ENCODE measurements at regions not wholly inside any gene's neighbourhood (a gene's known extent, or its start where the extent isn't known, plus 50 kb on each side); places are given as distances from the start of the nearest gene placed in this dataset.
A peak's percentile ranks its signal among the peaks of the same experiment; 100 is the strongest.

- intact Hi-C loops (cut with micrococcal nuclease), result no loop called here
- H3K4me3 ChIP-seq, result no peak overlapping the region
- no peaks in the 10 kb centered on the region for H3K27me3 ChIP-seq (ENCODE audit: low read depth)
- no peak for DNase-seq
- no peaks in the 10 kb centered on the region for H3K9me3 ChIP-seq (replicated peaks)
- H3K36me3 ChIP-seq, result no peaks in the 10 kb centered on the region
- H3K27ac ChIP-seq (replicated peaks), result no peak overlapping the region
- H3K4me1 ChIP-seq, result peaks cover 20% of the 10 kb centered on the region
- no peak for TF ChIP-seq CTCF (IDR thresholded peaks at IDR 0.05; ENCODE audit: borderline replicate concordance)
These were observed 131.4 kb downstream of the TMCO5A start for GRCh38 chr15:38065721-38066345.

DNA sequence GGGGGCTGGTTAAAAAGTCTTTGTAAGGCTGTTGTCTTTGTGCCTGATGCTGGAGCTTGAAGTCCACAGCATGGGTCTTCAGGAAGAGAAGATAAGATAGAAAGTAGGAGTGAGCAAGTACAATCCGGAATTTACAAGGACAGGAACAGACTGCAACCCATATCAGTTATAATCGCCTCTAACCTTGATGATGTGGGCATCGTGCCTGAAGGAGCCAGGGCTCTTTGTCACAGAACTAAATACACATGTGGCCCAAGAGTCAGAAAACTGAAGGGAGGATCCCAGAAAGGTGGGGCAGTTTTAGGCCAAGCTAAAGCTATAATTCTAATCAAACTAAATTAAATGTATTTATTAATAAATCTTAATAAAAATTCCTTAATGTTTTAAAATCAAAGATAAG is 132.2 kb downstream of the TMCO5A start:
- no peaks in the 10 kb centered on the region for H3K9me3 ChIP-seq (replicated peaks)
- no peak overlapping the region for H3K4me3 ChIP-seq
- DNase-seq, result no peak
- no peaks in the 10 kb centered on the region for H3K36me3 ChIP-seq
- no peak overlapping the region for H3K27ac ChIP-seq (replicated peaks)
- TF ChIP-seq CTCF (IDR thresholded peaks at IDR 0.05; ENCODE audit: borderline replicate concordance), result no peak
- no peaks in the 10 kb centered on the region for H3K27me3 ChIP-seq (ENCODE audit: low read depth)
- H3K4me1 ChIP-seq, result peaks cover 24% of the 10 kb centered on the region
- intact Hi-C loops (cut with micrococcal nuclease), result no loop called here

DNA sequence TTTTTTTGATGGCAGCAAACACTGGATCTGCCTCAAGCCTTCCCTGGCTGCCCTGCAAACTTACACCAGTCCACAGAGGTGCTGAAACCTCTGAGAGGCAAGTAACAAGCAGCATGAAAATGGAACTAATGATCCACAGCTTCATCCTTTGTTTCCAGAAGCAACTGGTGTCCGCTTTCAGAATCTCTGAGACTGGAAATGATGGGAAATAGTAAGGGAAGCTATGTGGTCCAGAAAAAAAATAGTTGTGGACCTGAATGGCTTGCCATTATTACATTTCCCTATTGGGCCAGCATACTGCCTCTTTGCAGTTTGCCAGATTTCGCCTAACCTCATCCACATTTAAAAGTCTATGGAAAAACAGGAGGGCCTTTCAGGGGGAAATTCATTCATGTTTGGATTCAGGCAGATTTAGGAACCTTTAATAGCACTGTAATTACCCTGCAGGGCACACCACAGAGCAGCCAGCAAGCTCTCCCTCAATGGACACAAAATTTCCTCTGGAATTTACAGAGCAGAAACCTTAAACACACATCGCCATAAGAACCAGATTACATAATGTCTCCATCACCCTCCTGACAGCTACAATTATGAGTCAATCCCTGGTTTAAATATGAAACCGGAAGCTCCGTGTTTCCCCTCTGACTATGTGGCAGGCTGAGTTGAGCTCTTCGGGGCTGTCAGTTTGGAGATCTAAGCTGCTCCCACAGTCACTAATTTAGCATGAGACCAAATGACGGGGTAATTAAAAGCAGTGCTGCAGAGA is 134.4 kb downstream of the TMCO5A start:
- intact Hi-C loops (cut with micrococcal nuclease), result no loop called here
- H3K9me3 ChIP-seq (replicated peaks), result no peaks in the 10 kb centered on the region
- no peaks in the 10 kb centered on the region for H3K27me3 ChIP-seq (ENCODE audit: low read depth)
- peak overlapping the region; percentile 76 for H3K27ac ChIP-seq (replicated peaks)
- DNase-seq, result no peak
- H3K4me1 ChIP-seq, result peaks cover 46% of the 10 kb centered on the region
- H3K36me3 ChIP-seq, result no peaks in the 10 kb centered on the region
- H3K4me3 ChIP-seq, result peak overlapping the region; percentile 44
- no peak for TF ChIP-seq CTCF (IDR thresholded peaks at IDR 0.05; ENCODE audit: borderline replicate concordance)

- peak overlapping the region; percentile 44 for H3K4me3 ChIP-seq
- no peaks in the 10 kb centered on the region for H3K27me3 ChIP-seq (ENCODE audit: low read depth)
- no peak for TF ChIP-seq CTCF (IDR thresholded peaks at IDR 0.05; ENCODE audit: borderline replicate concordance)
- no peak for DNase-seq
- H3K36me3 ChIP-seq, result no peaks in the 10 kb centered on the region
- H3K4me1 ChIP-seq, result peaks cover 49% of the 10 kb centered on the region
- peak overlapping the region; percentile 76 for H3K27ac ChIP-seq (replicated peaks)
- intact Hi-C loops (cut with micrococcal nuclease), result no loop called here
- no peaks in the 10 kb centered on the region for H3K9me3 ChIP-seq (replicated peaks)
These were observed 135.1 kb downstream of the TMCO5A start for GRCh38 chr15:38069511-38070011.

GRCh38 chr15:38070778-38071177 is 136.3 kb downstream of the TMCO5A start:
- Histone ChIP-seq H3K36me3 (no peaks in the 10 kb centered on the region), H3K4me3 (no peak overlapping the region), H3K27ac (replicated peaks) (no peak overlapping the region), H3K9me3 (replicated peaks) (no peaks in the 10 kb centered on the region), H3K4me1 (peaks cover 49% of the 10 kb centered on the region), H3K27me3 (ENCODE audit: low read depth) (no peaks in the 10 kb centered on the region)
- intact Hi-C loops (cut with micrococcal nuclease), result no loop called here
- no peak for DNase-seq
- TF ChIP-seq CTCF (IDR thresholded peaks at IDR 0.05; ENCODE audit: borderline replicate concordance), result no peak
